Esophagus mucosa (tissue), 1 donor: ENCODE measurements at regions not wholly inside any gene's neighbourhood (a gene's known extent, or its start where the extent isn't known, plus 50 kb on each side); places are given as distances from the start of the nearest gene placed in this dataset.

Experiments used
- ATAC-seq: fragments of 200-7000 bp; cut with Tn5 transposase; one replicate; pipeline ENCODE4 v1.9.1; 2020
- donor health status: DM: yes; HTN: yes; CAD: no.

- no peak for ATAC-seq
Observed at GRCh38 chr12:76256904-76257303, 91.3 kb downstream of the BBS10 start.

- ATAC-seq = no peak
Observed at GRCh38 chr12:76256321-76256720, 91.9 kb downstream of the BBS10 start.

GRCh38 chr12:76255692-76256091 is 92.5 kb downstream of the BBS10 start:
- ATAC-seq = no peak

GRCh38 chr12:76255281-76255680 is 92.9 kb downstream of the BBS10 start:
- no peak for ATAC-seq

GRCh38 chr12:76252031-76252430 is 96.2 kb downstream of the BBS10 start:
- ATAC-seq = no peak

GRCh38 chr12:76250256-76250655 is 98.0 kb downstream of the BBS10 start:
- ATAC-seq = no peak

GRCh38 chr12:76249501-76249900 is 98.7 kb downstream of the BBS10 start:
- ATAC-seq = no peak

- no peak for ATAC-seq
Observed at GRCh38 chr12:76247992-76248391, 100.2 kb downstream of the BBS10 start.

GRCh38 chr12:76247026-76247646 is 101.1 kb downstream of the BBS10 start:
- ATAC-seq = no peak

- ATAC-seq = no peak
Observed at GRCh38 chr12:76246611-76247010, 101.6 kb downstream of the BBS10 start.

GRCh38 chr12:76244300-76244699 is 103.9 kb downstream of the BBS10 start:
- no peak for ATAC-seq

GRCh38 chr12:76242813-76243550 is 105.2 kb downstream of the BBS10 start:
- no peak for ATAC-seq

GRCh38 chr12:76241371-76241770 is 106.8 kb downstream of the BBS10 start:
- ATAC-seq = no peak

GRCh38 chr12:76240281-76240680 is 107.9 kb downstream of the BBS10 start:
- ATAC-seq = no peak

- no peak for ATAC-seq
Observed at GRCh38 chr12:76238688-76239087, 109.5 kb downstream of the BBS10 start.

GRCh38 chr12:76237086-76237701 is 111.0 kb downstream of the BBS10 start:
- ATAC-seq = peak; percentile 90

GRCh38 chr12:76236640-76237039 is 111.6 kb downstream of the BBS10 start:
- ATAC-seq = peak; percentile 93

GRCh38 chr12:76234741-76235140 is 113.5 kb downstream of the BBS10 start:
- no peak for ATAC-seq

GRCh38 chr12:76232013-76232412 is 116.2 kb downstream of the BBS10 start:
- ATAC-seq = no peak

- ATAC-seq = no peak
Observed at GRCh38 chr12:76226956-76227355, 121.3 kb downstream of the BBS10 start.

GRCh38 chr12:76226397-76226796 is 121.8 kb downstream of the BBS10 start:
- ATAC-seq = no peak

- ATAC-seq = no peak
Observed at GRCh38 chr12:76223869-76224268, 124.3 kb downstream of the BBS10 start.

- no peak for ATAC-seq
Observed at GRCh38 chr12:76220980-76221379, 127.2 kb downstream of the BBS10 start.

GRCh38 chr12:76219806-76220205 is 128.4 kb downstream of the BBS10 start:
- no peak for ATAC-seq
